Right lobe of liver (tissue), 6 donors: ENCODE measurements at regions not wholly inside any gene's neighbourhood (a gene's known extent, or its start where the extent isn't known, plus 50 kb on each side); places are given as distances from the start of the nearest gene placed in this dataset.
"Not testable (repeated sequence)": the region's sequence is repeated elsewhere in the genome, so short reads cannot be mapped to it uniquely, and the experiment has no call there.

ENCODE experiments used
- ATAC-seq, 4 donors: fragments of 200-7000 bp; cut with Tn5 transposase; one replicate each; pipeline ENCODE4 v1.9.1; 2020; ENCODE audit warnings: mild to moderate bottlenecking in 4 of 4, moderate library complexity in 4 of 4
- DNase-seq, 3 donors: peaks; one replicate each; pipeline ENCODE4 v3.0.0-alpha.2; 2020
- H3K27ac ChIP-seq, 3 donors: fragments of 200-600 bp; one replicate each; pipeline ENCODE4 v1.8.0; 2022
- H3K27me3 ChIP-seq, 2 donors: fragments of 200-600 bp; one replicate each; pipeline ENCODE4 v1.8.0; 2022
- H3K36me3 ChIP-seq, 4 donors: fragments of 200-600 bp; sonication (generic) in 1 of 4; one replicate each; pipeline versions ENCODE4 v1.5.1 to v1.8.0; 2017 to 2022; ENCODE audit warnings: control low read depth in 1 of 4
- H3K4me1 ChIP-seq, 4 donors: fragments of 200-600 bp; sonication (generic) in 1 of 4; one replicate each; pipeline versions ENCODE4 v1.5.1 to v1.8.0; 2017 to 2022; ENCODE audit warnings: control low read depth in 1 of 4
- H3K4me3 ChIP-seq, 3 donors: fragments of 200-600 bp; one replicate each; pipeline ENCODE4 v1.8.0; 2022
- H3K9me3 ChIP-seq, 4 donors: fragments of 200-600 bp; sonication (generic) in 1 of 4; one replicate each; pipeline versions ENCODE4 v1.5.1 to v1.8.0; 2017 to 2022; ENCODE audit warnings: control low read depth in 1 of 4
- POLR2A ChIP-seq: fragments of 450-650 bp; IDR thresholded peaks from one replicate; pipeline ENCODE4 v1.6.1; 2017; ENCODE audit warnings: antibody characterized with exemption, mild to moderate bottlenecking
- WGBS: methylation state at CpG from one replicate; pipeline ENCODE4 v1.1.6; 2018; ENCODE audit warnings: low coverage, low lambda C conversion rate; ENCODE audit not compliant: insufficient coverage; ENCODE audit errors: missing lambda C conversion rate; 5-methylcytosine and 5-hydroxymethylcytosine counted together
- intact Hi-C, 2 donors: fragments of 100-400 bp; cut with DNase I; formaldehyde crosslinking; loops; one replicate each; pipeline versions ENCODE4 v1.11.2 to v1.14.1; 2022
- donor health status: DM: no; HTN: yes; CAD: no.
- donor health status: DM: no; HTN: no; CAD: no.
- donor health status: DM: no; HTN: no; CAD: no.
- donor health status: DM: no; HTN: yes; CAD: no.
- donor health status: DM: no; HTN: yes; CAD: no.

- H3K27me3 ChIP-seq, H3K4me1 ChIP-seq, DNase-seq, H3K9me3 ChIP-seq, ATAC-seq, intact Hi-C loops, H3K4me3 ChIP-seq, H3K27ac ChIP-seq, H3K36me3 ChIP-seq: not testable (repeated sequence)
- 48% methylated on average over 2 of the region's 3 CpGs for WGBS
Observed at GRCh38 chr9:41367301-41367700, 178.2 kb upstream of the ZNG1F start.

GRCh38 chr9:41361790-41362189 lies 172.7 kb upstream of the ZNG1F start:
- H3K27ac ChIP-seq, H3K4me3 ChIP-seq, DNase-seq, H3K36me3 ChIP-seq, ATAC-seq, H3K9me3 ChIP-seq, H3K27me3 ChIP-seq, intact Hi-C loops, H3K4me1 ChIP-seq: not testable (repeated sequence)
- WGBS, result no CpG with 5 or more reads among the region's 1 CpG

- WGBS, result no CpG with 5 or more reads among the region's 27 CpGs
- H3K4me1 ChIP-seq, H3K9me3 ChIP-seq, intact Hi-C loops, H3K27me3 ChIP-seq, H3K36me3 ChIP-seq: not testable (repeated sequence)
- ATAC-seq (peak; percentile 68 to 96 (median 78)), DNase-seq (peak in 2 of 3 donors; percentile 54 to 65)
- H3K27ac ChIP-seq, result peak overlapping the region; percentile 50 to 85 (median 59)
- peak overlapping the region; percentile 64 to 78 (median 70) for H3K4me3 ChIP-seq
Observed at GRCh38 chr9:41359116-41359515, 170.0 kb upstream of the ZNG1F start.

- ATAC-seq, H3K36me3 ChIP-seq, H3K27me3 ChIP-seq, intact Hi-C loops, H3K4me1 ChIP-seq, H3K9me3 ChIP-seq: not testable (repeated sequence)
- peak; percentile 43 for TF ChIP-seq POLR2A
- no CpG with 5 or more reads among the region's 40 CpGs for WGBS
- peak overlapping the region; percentile 64 to 78 (median 70) for H3K4me3 ChIP-seq
- H3K27ac ChIP-seq, result peak overlapping the region; percentile 50 to 85 (median 59)
- DNase-seq, result peak; percentile 80 to 90 (median 90)
Observed at GRCh38 chr9:41358682-41359081, 169.6 kb upstream of the ZNG1F start.

- intact Hi-C loops, H3K36me3 ChIP-seq, ATAC-seq, H3K4me1 ChIP-seq, H3K27me3 ChIP-seq, H3K9me3 ChIP-seq: not testable (repeated sequence)
- H3K27ac ChIP-seq, result peak overlapping the region in 2 of 3 donors; percentile 59 to 85
- peak in 2 of 3 donors; percentile 22 to 52 for DNase-seq
- 43% methylated on average over 14 of the region's 31 CpGs for WGBS
- H3K4me3 ChIP-seq, result peak overlapping the region; percentile 64 to 78 (median 70)
Observed at GRCh38 chr9:41357918-41358404, 168.8 kb upstream of the ZNG1F start.

- H3K27ac ChIP-seq, H3K4me3 ChIP-seq, ATAC-seq, H3K4me1 ChIP-seq, H3K36me3 ChIP-seq, H3K27me3 ChIP-seq, intact Hi-C loops, DNase-seq, H3K9me3 ChIP-seq: not testable (repeated sequence)
- WGBS, result 70% methylated on average over 2 of the region's 21 CpGs
Observed at GRCh38 chr9:41357350-41357748, 168.2 kb upstream of the ZNG1F start.

- H3K4me3 ChIP-seq, result peak overlapping the region in 2 of 3 donors; percentile 18 to 36
- H3K27ac ChIP-seq, result peak overlapping the region in 1 of 3 donors; percentile 53
- peak; percentile 64 to 90 (median 88) for DNase-seq
- intact Hi-C loops, H3K4me1 ChIP-seq, H3K9me3 ChIP-seq, H3K27me3 ChIP-seq, H3K36me3 ChIP-seq: not testable (repeated sequence)
- WGBS, result 0% methylated on average over 2 of the region's 42 CpGs
- ATAC-seq, result peak in 2 of 4 donors; percentile 23 to 58
Observed at GRCh38 chr9:41356588-41357349, 167.7 kb upstream of the ZNG1F start.

GRCh38 chr9:41355712-41356450 lies 166.8 kb upstream of the ZNG1F start:
- H3K9me3 ChIP-seq, H3K36me3 ChIP-seq, H3K27me3 ChIP-seq, H3K4me1 ChIP-seq, ATAC-seq, DNase-seq, intact Hi-C loops, H3K27ac ChIP-seq: not testable (repeated sequence)
- peak overlapping the region in 2 of 3 donors; percentile 16 to 25 for H3K4me3 ChIP-seq
- WGBS, result no CpG with 5 or more reads among the region's 36 CpGs

GRCh38 chr9:41354978-41355377 lies 165.9 kb upstream of the ZNG1F start:
- Histone ChIP-seq H3K4me3 (peak overlapping the region; percentile 23 to 51 (median 40)), H3K27ac (peak overlapping the region; percentile 10 to 51 (median 16))

GRCh38 chr9:41354060-41354934 lies 165.2 kb upstream of the ZNG1F start:
- DNase-seq, H3K9me3 ChIP-seq, H3K4me1 ChIP-seq, intact Hi-C loops, H3K27me3 ChIP-seq, H3K36me3 ChIP-seq: not testable (repeated sequence)
- peak overlapping the region in 1 of 3 donors; percentile 51 for H3K27ac ChIP-seq
- H3K4me3 ChIP-seq, result peak overlapping the region; percentile 25 to 51 (median 40)
- ATAC-seq, result peak in 3 of 4 donors; percentile 39 to 67 (median 45)
- 30% methylated on average over 15 of the region's 47 CpGs for WGBS

More at GRCh38 chr9:41354978-41355377, 165.9 kb upstream of the ZNG1F start:
- H3K27me3 ChIP-seq, H3K9me3 ChIP-seq, H3K4me1 ChIP-seq, intact Hi-C loops, H3K36me3 ChIP-seq: not testable (repeated sequence)
- ATAC-seq, result peak in 1 of 4 donors; percentile 25
- DNase-seq, result peak in 1 of 3 donors; percentile 50
- WGBS, result no CpG with 5 or more reads among the region's 19 CpGs
